ENCODE measurements at regions not wholly inside any gene's neighbourhood (a gene's known extent, or its start where the extent isn't known, plus 50 kb on each side); places are given as distances from the start of the nearest gene placed in this dataset.
A peak's percentile ranks its signal among the peaks of the same experiment; 100 is the strongest.

- TF ChIP-seq SUZ12 (IDR thresholded peaks at IDR 0.05) (no peak), CTBP1 (IDR thresholded peaks at IDR 0.05; ENCODE audit: borderline replicate concordance) (no peak), ELF4 (IDR thresholded peaks at IDR 0.05) (no peak), HDGF (IDR thresholded peaks at IDR 0.05; ENCODE audit: borderline replicate concordance) (no peak), SP1 (IDR thresholded peaks at IDR 0.05) (no peak), FOXK2 (IDR thresholded peaks at IDR 0.05) (no peak), BHLHE40 (IDR thresholded peaks at IDR 0.05; ENCODE audit: borderline replicate concordance) (no peak), L3MBTL2 (conservative IDR thresholded peaks at IDR 0.05) (peak; percentile 49; the same call in 1 of the 2 replicates), TARDBP (IDR thresholded peaks at IDR 0.05) (no peak), FOXA1 (IDR thresholded peaks at IDR 0.05) (no peak), FOXM1 (IDR thresholded peaks at IDR 0.05; ENCODE audit: borderline replicate concordance) (no peak)
Observed at GRCh38 chr1:232571523-232571922, 58.4 kb downstream of the SIPA1L2 start.
